ENCODE measurements at regions not wholly inside any gene's neighbourhood (a gene's known extent, or its start where the extent isn't known, plus 50 kb on each side); places are given as distances from the start of the nearest gene placed in this dataset.

GRCh38 chr3:80580146-80580545 is 812.3 kb upstream of the ROBO1 start:
- TF ChIP-seq CTCF (IDR thresholded peaks at IDR 0.05): no peak
- no peak for TF ChIP-seq POLR2A (IDR thresholded peaks at IDR 0.05)

Data from Peyer's patch (tissue), 4 donors.